GM18951 (cell line): ENCODE measurements at regions not wholly inside any gene's neighbourhood (a gene's known extent, or its start where the extent isn't known, plus 50 kb on each side); places are given as distances from the start of the nearest gene placed in this dataset.
"Not testable (repeated sequence)": the region's sequence is repeated elsewhere in the genome, so short reads cannot be mapped to it uniquely, and the experiment has no call there.

Experiments
- POLR2A ChIP-seq: IDR thresholded peaks from 4 replicates; pipeline ENCODE4 v1.6.1; 2011; ENCODE audit warnings: mild to moderate bottlenecking; ENCODE audit not compliant: insufficient read length, insufficient read depth; ENCODE audit errors: extremely low read depth
- in situ Hi-C: fragments of 300-500 bp; cut with MboI; formaldehyde crosslinking; loops from one replicate; pipeline ENCODE4 v1.12.0; 2022; ENCODE audit warnings: low sequenced_read_pairs, mixed read lengths, inconsistent platforms; ENCODE audit not compliant: unreplicated experiment

DNA sequence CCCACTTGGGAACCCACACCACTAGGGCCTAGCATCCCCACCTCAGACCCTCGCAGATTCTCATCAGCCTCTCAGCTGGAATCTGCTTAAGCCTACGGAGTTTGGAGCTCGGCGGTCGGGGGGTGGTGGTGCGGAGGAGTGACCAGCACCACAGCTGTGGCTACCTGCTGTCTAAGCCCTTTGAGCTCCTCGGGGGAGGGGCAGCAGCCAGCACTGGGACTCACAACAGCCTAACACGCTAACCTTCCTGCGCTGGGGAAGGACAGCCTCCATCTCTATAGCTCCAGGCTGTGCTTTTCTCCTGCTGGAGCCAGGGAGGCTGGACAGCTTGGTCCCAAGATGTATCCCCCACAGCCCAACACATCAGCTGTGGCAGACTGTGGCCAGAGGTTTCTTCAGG, 281.5 kb downstream of the USP46 start:
- no peak for TF ChIP-seq POLR2A
- in situ Hi-C loops: loop anchor here (5.0 to 10.0 kb wide), 2 partner anchors 287 to 605 kb away; no protein-coding TSS in a partner anchor

GRCh38 chr4:52407545-52407944, 251.6 kb downstream of the USP46 start:
- in situ Hi-C loops: no loop called here
- no peak for TF ChIP-seq POLR2A

DNA sequence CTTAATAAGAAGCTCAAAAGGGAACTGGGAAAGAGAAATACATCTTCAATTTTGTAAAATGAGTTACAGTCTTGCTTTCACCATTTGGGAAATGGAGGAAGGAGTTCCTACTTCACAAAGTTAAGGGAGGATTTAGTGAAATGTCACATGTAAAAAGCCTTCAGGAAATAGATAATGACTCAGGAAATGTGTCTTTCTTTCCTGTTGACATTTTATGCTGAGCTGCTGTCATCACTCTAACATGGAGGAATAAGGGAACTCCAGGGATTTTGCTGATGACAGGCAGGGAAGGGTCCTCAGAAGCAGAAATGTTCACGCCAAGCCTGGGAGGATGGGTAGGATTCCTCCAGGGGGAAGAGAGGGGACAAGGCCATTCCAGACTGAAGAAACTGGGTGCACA, 251.1 kb downstream of the USP46 start:
- no peak for TF ChIP-seq POLR2A
- in situ Hi-C loops: no loop called here

GRCh38 chr4:52408471-52408870, 250.6 kb downstream of the USP46 start:
- no peak for TF ChIP-seq POLR2A
- in situ Hi-C loops: no loop called here

DNA sequence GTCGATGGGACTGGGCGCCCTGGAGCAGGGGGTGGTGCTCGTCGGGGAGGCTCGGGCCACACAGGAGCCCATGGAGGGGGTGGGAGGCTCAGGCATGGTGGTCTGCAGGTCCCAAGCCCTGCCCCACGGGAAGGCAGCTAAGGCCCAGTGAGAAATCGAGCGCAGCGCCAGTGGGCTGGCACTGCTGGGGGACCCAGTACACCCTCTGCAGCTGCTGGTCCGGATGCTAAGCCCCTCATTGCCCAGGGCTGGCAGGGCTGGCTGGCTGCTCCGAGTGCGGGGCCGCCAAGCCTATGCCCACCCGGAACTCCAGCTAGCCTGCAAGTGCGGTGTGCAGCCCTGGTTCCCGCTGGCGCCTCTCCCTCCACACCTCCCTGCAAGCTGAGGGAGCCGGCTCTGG, 249.3 kb downstream of the USP46 start:
- in situ Hi-C loops: not testable (repeated sequence)

DNA sequence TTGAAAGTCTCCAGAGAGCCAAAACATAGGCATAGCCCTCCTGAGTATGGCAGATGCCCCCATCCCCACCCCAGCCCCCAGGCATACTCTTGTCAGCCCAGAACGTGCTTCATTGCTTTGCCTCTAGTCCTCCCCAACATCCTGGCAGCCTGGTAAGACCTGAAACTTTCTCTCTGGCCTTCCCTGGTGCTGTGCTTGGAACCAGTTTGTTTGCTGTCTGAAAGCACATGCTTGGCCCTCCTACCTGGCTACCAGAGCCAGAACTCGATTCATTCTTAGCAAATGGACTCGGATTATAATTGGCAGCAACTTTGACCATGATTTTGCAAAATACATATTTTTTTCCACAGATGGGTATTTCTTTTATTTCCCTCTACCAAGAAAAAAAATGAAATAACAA, 248.1 kb downstream of the USP46 start:
- TF ChIP-seq POLR2A: no peak
- in situ Hi-C loops: no loop called here

DNA sequence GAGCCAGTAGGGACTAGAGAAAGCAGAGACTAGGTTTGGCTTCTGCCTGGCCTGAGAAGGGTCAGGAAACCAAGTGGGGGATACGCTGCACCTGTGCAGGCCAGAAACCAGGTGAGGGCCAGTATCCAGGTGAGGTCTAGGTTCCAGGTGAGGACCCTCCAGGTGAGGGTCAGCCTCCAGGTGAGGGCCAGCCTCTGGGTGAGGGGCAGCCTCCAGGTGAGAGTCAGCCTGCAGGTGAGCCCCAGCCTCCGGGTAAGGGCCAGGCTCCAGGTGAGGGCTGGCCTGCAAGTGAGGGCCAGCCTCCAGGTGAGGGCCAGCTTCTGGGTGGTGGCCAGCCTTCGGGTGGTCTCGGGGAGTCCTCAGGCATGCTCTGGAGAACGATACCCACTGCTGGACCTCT, 238.8 kb downstream of the USP46 start:
- no peak for TF ChIP-seq POLR2A
- in situ Hi-C loops: no loop called here

GRCh38 chr4:52421811-52422213, 237.3 kb downstream of the USP46 start:
- TF ChIP-seq POLR2A: no peak
- in situ Hi-C loops: no loop called here

GRCh38 chr4:52423967-52424366, 235.1 kb downstream of the USP46 start:
- in situ Hi-C loops: no loop called here
- no peak for TF ChIP-seq POLR2A

- in situ Hi-C loops: no loop called here
- no peak for TF ChIP-seq POLR2A
These were observed 233.3 kb downstream of the USP46 start for GRCh38 chr4:52425751-52426326.

DNA sequence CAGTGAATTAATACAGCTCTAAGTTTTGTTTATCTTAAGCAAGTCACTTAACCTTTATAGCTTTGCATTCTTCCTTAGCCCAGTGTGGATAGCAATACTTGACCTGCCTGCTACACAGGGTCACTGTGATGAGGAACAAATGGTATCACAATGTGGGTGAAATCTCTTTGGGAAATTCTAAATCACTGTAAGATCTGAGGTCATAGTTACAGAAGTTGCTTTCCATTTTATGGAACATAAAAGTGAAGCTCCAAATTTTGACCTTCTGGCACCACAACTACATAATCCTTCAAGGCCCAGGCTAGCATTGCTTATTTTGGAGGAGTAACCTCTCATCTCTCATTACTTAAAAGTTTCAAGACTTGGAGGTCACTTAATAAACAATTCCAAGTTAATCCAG, 227.7 kb downstream of the USP46 start:
- in situ Hi-C loops: no loop called here
- no peak for TF ChIP-seq POLR2A

GRCh38 chr4:52431869-52432268, 227.2 kb downstream of the USP46 start:
- in situ Hi-C loops: no loop called here
- TF ChIP-seq POLR2A: no peak

DNA sequence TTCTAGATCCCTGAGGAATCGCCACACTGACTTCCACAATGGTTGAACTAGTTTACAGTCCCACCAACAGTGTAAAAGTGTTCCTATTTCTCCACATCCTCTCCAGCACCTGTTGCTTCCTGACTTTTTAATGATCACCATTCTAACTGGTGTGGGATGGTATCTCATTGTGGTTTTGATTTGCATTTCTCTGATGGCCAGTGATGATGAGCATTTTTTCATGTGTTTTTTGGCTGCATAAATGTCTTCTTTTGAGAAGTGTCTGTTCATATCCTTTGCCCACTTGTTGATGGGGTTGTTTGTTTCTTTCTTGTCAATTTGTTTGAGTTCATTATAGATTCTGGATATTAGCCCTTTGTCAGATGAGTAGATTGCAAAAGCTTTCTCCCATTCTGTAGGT, 216.6 kb downstream of the USP46 start:
- in situ Hi-C loops: not testable (repeated sequence)

GRCh38 chr4:52472444-52472843, 186.7 kb downstream of the USP46 start:
- in situ Hi-C loops: no loop called here
- TF ChIP-seq POLR2A: no peak

GRCh38 chr4:52477191-52477780, 181.8 kb downstream of the USP46 start:
- TF ChIP-seq POLR2A: no peak

More at GRCh38 chr4:52477191-52477780, 181.8 kb downstream of the USP46 start:
- in situ Hi-C loops: no loop called here
